Keratinocyte (primary cell): ENCODE measurements at regions not wholly inside any gene's neighbourhood (a gene's known extent, or its start where the extent isn't known, plus 50 kb on each side); places are given as distances from the start of the nearest gene placed in this dataset.

ENCODE experiments used
- EZH2 ChIP-seq: IDR thresholded peaks from one replicate; pipeline ENCODE4 v1.6.1; 2012; ENCODE audit warnings: inconsistent platforms, mild to moderate bottlenecking, low read length, moderate library complexity
- TF ChIP-seq, protein P1 (sequence below), 3 experiments: IDR thresholded peaks in 1 of 3; conservative IDR thresholded peaks in 1 of 3; optimal IDR thresholded peaks in 1 of 3; 2 replicates in 2 of 3; 3 replicates in 1 of 3; pipeline versions ENCODE3 to v1.5.1; 2011; ENCODE audit warnings: low read length in 3 of 3, mild to moderate bottlenecking in 3 of 3, moderate library complexity in 2 of 3, control low read depth in 1 of 3, inconsistent platforms in 1 of 3; ENCODE audit not compliant: insufficient read depth in 2 of 3; ENCODE audit errors: extremely low read depth in 1 of 3

DNA sequence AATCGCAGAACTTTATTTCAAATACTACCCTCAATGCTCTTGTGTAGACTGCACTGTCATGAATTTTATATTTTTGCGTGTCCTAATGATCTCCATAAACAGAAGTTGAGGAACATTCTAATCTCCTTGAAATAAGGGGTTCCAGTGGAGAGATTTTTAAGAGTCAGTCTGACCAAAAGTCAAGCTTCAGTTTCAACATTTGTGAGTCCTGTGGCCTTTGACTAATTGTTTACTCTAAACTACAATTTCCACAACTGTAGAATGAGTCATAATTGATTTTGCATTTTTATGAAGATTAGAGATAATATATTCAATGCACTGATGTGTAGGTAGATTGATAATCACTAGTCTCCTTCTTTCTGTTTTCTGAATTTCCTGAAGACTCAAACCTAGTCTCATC is 720.3 kb upstream of the ID2 start:
- TF ChIP-seq, protein P1, sequence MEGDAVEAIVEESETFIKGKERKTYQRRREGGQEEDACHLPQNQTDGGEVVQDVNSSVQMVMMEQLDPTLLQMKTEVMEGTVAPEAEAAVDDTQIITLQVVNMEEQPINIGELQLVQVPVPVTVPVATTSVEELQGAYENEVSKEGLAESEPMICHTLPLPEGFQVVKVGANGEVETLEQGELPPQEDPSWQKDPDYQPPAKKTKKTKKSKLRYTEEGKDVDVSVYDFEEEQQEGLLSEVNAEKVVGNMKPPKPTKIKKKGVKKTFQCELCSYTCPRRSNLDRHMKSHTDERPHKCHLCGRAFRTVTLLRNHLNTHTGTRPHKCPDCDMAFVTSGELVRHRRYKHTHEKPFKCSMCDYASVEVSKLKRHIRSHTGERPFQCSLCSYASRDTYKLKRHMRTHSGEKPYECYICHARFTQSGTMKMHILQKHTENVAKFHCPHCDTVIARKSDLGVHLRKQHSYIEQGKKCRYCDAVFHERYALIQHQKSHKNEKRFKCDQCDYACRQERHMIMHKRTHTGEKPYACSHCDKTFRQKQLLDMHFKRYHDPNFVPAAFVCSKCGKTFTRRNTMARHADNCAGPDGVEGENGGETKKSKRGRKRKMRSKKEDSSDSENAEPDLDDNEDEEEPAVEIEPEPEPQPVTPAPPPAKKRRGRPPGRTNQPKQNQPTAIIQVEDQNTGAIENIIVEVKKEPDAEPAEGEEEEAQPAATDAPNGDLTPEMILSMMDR (optimal IDR thresholded peaks at IDR 0.05 in 1 of 3, IDR thresholded peaks at IDR 0.05 in 1 of 3, conservative IDR thresholded peaks at IDR 0.05 in 1 of 3; ENCODE audit: extremely low read depth in 1 of 3, insufficient read depth in 2 of 3, low read length in 3 of 3): no peak
- no peak for TF ChIP-seq EZH2
